Heart left ventricle (tissue), 13 donors: ENCODE measurements at regions not wholly inside any gene's neighbourhood (a gene's known extent, or its start where the extent isn't known, plus 50 kb on each side); places are given as distances from the start of the nearest gene placed in this dataset.
"Not testable (repeated sequence)": the region's sequence is repeated elsewhere in the genome, so short reads cannot be mapped to it uniquely, and the experiment has no call there.

Source experiments
- POLR2A ChIP-seq, 2 donors: fragments of 450-650 bp; IDR thresholded peaks; one replicate each; pipeline ENCODE4 v1.6.1; 2017; ENCODE audit warnings: antibody characterized with exemption in 2 of 2, mild to moderate bottlenecking in 2 of 2, moderate library complexity in 2 of 2
- TF ChIP-seq, protein P1 (sequence below), 12 donors: fragments of 200-600 bp; sonication (generic) in 4 of 12; IDR thresholded peaks; one replicate each; pipeline versions ENCODE4 v1.5.0 to v1.8.0; 2018 to 2022; ENCODE audit warnings: antibody characterized with exemption in 12 of 12, mild to moderate bottlenecking in 5 of 12
- donor health status: ischemic (EF 13 %, LVEDD 7.1; RV severe dilation, severe dysfunction).
- donor health status: DM: no; HTN: yes; CAD: no.
- donor health status: DM: no; HTN: no; CAD: no.
- donor health status: ischemic (EF 25% LVEDD 6.9; RV normal size, moderate dysfunction).
- donor health status: ischemic (EF 25% LVEDD 5.7; RV mildly dilated, moderate dysfunction).
- donor health status: ischemic (EF 35%, LVEDD 5.7; RV mildly dilated, moderate dysfunction).
- donor health status: nonischemic (EF 11% LVEDD 7.7; RV severe dilation, severe dysfunction).
- donor health status: DM: yes; HTN: yes; CAD: no.
- donor health status: PGD.
- donor health status: ischemic (EF 29% LVEDD 5.4; RV normal size, mild dysfunction).
- donor health status: nonischemic (EF 23%, LVEDD 6.1; RV moderate dilation, normal function).

DNA sequence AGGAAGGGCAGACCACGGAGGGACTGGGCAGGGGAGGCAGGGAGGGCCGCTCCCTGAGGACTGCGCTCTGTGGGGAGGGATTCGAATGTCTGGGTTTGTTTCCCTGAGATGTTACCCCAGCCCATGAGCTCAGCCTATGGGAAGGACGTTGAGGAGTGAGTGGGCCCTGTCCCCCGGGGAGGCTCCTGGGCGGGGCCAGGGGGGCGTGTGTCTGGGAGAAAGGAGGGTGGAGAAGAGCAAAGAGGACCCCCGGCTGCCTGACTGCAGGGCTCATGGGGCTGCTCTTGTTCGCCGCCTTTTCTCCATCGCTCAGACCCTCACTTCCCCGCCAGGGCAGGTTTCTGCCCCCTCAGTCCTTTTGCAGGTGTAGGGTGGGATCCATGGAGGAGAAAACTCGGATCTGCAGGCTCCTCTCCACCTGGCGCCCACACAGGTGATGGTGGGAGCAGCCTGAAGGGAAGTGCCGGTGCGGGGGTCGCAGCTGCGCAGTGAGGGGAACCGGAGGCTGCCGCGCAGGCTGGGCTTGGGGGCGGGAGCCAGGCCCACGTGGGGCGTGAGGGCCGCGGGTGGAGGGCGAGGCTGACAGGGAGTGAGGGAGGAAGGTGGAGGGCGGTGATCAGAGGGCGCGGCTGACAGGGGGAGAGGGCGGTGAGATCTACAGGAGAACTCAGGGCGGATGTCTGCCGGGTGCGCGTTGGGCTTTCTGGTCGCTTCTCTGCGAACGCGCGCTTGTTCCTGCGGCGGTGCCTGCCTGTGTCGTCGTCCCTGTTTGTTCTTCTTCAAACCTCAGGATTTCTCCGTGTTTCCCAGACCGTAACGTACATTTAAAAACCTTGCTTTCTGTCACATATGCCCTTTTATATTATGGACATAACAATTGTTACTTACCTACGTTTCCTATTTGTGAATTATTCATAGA lies 198.2 kb upstream of the NPAP1 start:
- TF ChIP-seq POLR2A (IDR thresholded peaks at IDR 0.05) = not testable (repeated sequence)
- TF ChIP-seq, protein P1, sequence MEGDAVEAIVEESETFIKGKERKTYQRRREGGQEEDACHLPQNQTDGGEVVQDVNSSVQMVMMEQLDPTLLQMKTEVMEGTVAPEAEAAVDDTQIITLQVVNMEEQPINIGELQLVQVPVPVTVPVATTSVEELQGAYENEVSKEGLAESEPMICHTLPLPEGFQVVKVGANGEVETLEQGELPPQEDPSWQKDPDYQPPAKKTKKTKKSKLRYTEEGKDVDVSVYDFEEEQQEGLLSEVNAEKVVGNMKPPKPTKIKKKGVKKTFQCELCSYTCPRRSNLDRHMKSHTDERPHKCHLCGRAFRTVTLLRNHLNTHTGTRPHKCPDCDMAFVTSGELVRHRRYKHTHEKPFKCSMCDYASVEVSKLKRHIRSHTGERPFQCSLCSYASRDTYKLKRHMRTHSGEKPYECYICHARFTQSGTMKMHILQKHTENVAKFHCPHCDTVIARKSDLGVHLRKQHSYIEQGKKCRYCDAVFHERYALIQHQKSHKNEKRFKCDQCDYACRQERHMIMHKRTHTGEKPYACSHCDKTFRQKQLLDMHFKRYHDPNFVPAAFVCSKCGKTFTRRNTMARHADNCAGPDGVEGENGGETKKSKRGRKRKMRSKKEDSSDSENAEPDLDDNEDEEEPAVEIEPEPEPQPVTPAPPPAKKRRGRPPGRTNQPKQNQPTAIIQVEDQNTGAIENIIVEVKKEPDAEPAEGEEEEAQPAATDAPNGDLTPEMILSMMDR (IDR thresholded peaks at IDR 0.05) = not testable (repeated sequence)
